NCI-H1105 (cell line): ENCODE measurements at regions not wholly inside any gene's neighbourhood (a gene's known extent, or its start where the extent isn't known, plus 50 kb on each side); places are given as distances from the start of the nearest gene placed in this dataset.

ENCODE experiments used
- DNase-seq: peaks from one replicate; lab custom pipeline; 2025; lab: John Stamatoyannopoulos, UW

DNA sequence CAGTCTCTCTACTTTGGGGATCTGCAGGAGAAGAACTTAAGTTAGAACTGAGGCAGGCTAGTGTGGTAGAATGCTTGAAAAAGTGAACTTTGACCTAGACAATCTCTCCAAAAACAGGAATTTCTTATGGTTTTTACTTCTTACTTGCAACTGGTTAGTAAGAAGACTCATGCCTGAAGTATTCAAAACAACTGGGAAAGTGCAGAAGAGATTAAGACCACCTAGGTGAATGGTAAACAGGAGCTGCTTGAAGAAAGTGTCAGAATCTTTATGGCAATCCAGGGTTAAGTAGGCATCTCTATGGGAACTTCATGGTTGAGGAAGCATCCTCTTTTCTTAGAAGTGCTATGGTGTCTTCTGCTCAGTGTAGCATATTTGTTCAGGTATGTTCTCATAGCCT lies 428.6 kb upstream of the TLE4 start:
- DNase-seq: no peak

DNA sequence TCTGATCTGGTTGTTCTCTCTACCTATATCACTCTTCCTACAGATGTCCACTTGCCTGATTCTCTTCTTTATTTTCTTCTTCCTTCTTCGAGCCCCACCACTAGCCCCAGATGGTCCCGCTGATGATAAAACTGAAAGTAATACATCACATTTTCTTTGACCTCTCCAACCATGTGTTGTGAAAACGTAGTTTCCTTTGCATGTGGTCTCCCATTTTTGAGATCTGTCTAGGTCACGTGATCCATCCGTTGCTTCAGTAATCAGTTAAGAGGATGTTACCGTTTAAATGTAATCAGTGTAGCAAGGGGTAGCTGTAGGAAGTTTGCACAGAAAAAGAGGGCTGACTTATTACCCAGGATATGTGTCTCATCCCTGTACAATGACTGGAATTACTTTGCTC lies 426.3 kb upstream of the TLE4 start:
- no peak for DNase-seq

DNA sequence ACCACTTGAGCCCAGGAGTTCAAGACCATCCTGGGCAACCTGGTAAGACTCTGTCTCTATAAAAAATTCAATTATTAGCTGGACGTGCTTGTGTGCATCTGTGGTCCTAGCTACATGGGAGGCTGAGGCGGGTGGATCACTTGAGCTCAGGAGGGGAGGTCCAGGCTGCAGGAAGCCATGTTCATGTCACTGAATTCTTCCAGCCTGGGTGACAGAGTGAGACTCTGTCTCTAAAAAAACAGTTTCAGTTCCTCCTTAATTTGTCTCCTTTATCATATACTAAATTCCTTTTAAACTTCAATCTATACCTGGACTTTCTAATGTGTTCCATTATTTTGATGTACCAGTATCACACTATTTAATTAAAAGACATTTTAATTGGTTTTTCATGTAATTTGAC lies 422.2 kb upstream of the TLE4 start:
- DNase-seq: no peak

DNA sequence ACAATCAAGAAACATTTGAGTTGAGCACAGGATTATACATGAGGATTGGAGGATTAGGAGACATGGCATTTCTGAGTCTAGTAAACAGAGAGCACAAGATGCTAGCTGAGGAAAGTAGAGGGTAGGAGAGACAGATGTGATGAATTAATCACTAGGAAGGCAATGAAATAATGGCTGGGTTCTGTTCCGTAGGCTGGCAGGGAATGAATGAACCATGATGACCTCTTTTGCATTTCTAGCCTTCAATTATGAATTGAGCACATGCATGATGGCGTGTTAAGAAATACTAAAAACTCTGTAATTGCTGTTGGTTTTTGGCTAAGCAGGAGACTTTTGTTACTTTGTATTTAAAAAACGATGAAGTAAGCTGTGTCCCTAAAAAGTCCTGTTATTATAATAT lies 420.0 kb upstream of the TLE4 start:
- DNase-seq: no peak

DNA sequence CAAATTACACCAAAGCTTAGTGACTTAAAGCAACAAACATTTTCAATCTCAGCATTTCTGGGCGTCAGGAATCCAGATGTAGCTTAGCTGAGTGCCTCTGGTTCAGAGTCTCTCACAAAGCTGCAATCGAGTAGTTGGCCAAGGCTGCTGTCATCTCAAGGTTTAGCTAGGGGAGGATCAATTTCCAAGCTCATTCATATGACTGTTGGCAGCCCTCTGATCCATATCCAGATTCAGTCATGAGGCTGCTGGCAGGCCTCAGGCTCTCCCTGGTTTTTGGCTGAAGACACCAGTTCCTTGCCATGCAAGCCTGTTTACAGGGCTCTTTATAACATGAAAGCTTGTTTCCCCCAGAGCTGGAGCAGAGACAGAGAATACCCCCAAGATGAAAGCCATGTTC lies 419.5 kb upstream of the TLE4 start:
- no peak for DNase-seq

DNA sequence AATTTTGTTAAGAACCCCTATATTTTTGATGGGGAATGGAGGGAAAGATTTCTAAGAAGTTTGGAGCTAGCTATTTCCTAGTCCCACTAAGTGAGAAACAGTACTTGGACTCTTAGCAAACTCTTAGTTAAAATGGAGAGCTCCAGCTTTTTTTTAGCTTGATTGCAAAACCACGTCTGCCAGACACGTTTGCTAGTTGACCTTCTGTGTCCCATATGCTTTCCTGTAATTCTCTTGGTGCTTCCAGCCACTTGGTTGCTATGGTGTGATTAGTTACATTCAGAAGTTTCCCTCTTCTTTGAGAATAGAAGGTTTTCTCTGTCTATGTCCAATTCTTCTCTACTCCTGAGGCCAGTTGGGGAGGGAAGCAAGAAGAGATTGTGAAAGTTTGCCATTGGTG lies 417.0 kb upstream of the TLE4 start:
- no peak for DNase-seq

DNA sequence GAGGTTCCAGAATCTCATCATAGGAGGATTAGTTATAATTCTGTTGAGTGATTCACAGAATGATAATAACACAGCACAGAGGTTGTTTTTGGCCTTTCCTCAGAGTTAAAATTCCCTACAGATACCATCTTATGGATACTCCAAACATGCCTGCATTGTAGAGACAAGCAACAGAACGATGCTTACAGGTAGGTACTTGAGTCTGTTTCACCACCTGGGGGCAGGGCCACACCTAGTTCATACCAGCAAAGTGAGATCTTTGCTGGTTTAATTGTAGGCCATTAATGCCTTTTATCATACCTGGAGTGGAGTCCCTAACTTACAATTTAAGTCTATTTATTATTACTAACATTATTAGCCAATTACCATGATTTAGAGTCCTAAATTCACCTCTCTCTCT lies 416.5 kb upstream of the TLE4 start:
- no peak for DNase-seq

DNA sequence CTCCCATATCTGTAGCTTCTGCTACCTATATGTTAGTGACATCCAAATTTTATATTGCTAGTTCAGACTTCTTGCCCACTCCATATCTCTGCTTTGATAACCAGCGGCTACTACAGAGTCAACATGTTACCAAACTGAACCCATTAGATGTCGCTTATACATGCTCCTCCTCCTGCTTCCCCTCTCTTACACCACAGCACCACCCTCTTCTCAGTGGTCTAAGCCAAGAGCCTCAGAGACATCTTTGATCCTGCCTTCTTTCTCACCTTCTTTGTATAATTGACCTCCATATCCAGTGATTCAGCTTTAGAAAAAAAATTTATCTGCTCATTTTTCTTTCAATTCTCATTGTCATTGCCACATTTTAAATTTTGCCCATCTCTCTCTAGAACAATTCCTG lies 408.2 kb upstream of the TLE4 start:
- DNase-seq: no peak

DNA sequence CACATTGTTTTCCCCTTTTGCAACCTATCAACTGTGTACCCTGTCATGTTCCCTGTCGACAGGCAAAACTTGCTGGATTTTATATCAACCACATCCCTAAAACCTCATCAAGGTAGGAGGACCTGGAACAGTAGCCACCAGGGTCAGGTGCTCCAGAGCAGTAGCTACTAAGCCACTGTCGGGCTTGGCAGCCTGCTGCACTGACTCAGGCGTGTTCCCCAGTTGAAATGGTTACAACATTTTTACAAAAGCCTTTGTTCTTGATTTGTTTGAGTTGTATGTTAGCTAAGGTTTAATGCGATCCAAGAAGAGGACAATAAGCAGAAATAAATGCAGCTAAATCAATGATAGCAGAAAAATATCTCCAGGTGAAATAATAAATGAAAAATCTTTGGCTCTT lies 407.4 kb upstream of the TLE4 start:
- DNase-seq: no peak

DNA sequence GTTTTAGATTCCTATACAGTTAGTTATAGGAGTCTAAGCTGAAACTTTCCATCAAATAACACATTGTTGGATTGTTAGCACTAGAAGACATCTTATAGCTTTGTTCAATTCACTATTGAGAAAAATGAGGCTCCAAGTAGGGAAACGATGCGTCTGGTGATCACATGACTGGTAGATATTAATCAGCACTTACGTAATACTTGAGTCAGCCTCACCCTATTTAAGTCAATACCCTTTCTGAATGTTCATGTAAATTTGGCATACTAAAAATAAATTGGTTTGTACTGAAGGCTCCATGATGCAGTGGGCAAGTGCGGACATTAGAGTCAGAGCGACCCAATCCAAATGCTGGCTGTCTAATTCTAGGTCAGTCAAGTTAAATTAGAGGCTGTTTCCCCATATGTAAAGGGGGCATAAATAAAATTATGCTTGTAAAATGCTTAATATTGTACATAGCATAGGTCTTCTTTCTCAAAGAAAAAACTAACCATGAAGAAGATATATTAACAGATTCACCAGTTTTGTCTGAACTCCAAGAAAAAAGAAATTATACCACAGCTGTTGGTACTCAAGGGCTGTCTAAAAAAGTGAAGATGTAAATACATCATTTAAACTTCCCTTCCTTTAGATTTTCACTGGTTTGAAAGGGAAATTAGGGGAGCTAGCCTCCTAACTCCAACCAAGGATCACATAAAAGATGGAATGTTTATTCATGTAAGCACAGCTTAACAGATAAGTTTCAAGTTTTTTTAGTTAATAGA lies 406.6 kb upstream of the TLE4 start:
- DNase-seq: no peak

DNA sequence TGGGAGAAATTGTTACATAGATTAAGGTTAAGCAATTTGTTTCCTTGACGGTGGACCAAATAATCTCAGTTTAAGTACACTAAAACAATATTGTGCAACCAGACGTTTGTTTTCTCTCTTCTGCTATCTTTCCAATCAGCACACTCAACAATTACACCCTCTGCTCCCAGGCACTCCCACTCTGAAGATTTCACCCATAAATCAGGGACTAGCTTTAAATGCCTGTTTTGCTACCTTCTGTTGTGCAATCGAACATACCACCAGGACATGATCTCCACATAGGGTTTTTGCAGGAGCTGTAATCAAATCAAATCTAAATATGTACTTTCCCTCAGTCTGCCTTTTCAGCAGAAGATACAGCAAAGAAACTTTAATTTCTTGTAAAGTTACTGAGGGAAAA lies 405.8 kb upstream of the TLE4 start:
- DNase-seq: no peak

DNA sequence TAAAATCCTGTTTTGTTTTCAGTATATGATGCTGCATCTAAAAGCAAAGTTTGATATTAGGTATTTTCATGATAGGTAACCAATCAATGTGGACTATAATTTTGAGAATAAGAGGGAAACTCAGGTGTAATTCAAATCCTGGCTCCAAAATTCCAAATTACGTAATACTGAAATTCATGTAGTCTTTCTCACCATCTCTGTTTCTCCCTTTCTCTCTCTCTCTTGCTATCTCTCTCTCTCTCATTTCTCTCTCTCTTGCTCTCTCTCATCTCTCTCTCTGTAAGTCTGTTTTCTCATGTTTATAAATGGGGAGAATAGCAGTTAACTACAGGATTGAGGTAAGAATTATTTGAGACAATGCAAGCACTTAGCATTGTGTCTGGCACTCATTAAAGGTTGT lies 401.1 kb upstream of the TLE4 start:
- no peak for DNase-seq

DNA sequence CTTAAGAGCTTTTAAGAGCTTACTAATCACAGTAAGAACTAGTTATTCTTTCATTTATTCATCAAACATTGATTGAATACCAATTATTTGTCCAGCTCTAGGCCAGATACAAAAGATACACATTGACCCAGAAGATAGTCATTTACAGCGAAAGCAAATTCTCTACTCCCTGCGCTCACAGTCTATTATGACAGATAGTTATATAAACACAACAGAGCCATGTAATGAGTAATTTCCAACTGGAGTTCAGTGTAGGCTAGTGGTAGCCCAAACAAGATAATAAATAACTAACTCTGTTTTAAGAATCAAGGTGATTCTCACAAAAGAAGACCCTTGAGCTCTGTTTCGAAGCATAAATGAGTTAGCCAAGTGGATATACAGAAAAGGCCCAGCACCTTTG lies 397.8 kb upstream of the TLE4 start:
- no peak for DNase-seq

DNA sequence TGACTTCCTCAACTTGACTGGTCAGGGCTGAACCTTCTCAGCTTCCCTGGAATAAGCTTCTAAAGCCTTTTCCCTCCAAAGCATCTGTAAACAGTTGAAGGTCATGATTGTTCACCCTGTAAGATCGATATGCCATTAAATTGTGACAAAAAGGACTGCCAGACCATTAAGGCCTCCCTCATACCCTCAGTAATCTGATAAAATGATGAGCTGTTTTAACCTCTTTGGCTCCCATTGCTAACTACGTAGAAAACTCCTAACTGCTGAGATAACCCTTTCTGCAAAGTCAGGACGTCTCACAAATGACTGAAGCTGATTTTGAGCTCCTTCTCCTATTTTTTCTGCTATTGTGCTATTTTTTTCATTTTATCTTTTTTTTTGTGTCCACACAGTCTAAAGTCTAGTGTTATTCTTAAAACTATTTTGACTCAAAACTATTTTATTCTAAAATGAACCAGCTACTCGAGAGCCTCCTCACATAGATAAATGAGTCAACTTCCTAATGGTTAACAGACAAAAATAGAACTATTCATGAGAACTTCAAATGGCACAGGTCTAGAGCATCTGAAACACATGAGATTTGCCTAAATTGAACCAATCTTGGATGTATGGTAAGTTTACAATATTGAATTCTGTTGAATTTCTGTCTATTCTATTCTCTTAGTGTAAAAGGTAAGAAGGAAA lies 395.6 kb upstream of the TLE4 start:
- DNase-seq: no peak

DNA sequence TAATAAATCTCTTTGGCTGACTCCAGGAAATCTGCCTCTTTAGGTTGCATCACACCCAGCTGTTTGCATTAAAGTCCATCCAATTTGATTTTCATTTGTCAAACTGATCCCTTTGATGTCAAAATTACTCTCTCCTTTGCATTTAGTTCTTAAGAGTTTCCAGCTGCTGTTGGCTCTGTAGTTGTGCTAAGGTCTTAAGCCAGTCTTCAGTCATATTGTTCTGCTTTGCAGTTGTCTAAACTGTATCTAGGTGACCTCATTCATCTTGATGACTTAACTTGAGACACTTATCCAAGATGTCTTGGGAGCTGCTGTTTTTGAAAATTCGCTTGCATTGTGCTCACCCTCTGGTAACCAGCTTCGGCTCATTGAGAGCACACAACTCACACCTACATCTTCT lies 386.9 kb upstream of the TLE4 start:
- DNase-seq: no peak

DNA sequence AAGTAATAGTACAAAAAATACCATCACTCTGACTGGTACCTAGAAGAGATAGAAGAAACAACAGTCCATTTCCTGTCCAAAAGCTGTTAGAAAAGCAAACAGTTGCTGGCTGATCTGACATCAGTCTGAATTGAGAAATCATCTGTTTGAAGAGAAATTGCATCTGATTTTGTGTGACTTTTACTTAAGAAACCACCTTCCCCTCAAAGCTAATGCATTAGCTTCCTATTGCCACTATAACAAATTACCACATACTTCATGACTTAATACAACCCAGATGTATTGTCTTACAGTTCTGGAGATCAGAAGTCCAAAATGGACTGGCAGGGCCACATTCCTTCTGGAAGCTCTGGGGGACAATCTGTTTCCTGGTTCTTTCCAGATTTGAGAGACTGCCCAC lies 385.9 kb upstream of the TLE4 start:
- no peak for DNase-seq

DNA sequence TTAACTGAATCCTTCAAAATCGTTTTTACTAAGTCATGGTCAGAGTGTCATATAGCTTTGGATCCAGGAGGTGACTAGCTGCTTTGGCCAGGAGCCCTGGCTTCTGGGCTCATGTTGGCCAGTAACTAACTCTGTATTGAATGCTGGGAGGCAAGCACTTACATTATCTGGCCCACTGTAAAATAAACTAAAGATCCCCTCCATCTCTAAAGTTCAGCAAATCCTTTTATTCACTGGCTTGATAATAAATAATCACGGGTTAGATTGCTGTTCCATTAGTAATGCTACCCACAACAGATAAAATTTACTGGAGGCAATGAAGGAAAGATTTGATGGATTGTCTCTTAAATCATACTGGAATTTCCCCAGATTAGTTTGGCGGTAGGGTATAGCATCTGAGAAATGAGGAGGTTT lies 382.2 kb upstream of the TLE4 start:
- no peak for DNase-seq

DNA sequence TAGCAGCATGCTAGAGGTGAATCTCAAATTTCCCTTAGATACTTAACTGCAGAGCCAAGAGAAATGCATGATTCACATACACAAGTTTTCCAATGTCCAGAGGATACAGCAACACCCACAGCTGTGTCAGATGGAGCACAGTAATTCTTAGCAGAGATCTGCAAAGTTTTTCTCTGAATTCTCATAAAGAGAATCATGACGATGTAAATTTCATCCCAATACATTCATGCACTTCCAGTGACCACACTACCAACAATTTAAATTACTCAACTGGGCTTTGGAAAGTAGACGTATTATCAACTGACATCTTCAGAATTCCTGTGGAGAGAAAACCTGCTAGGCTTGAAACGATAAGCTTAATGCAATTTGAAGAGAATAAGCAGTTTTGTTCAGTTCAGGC lies 378.8 kb upstream of the TLE4 start:
- no peak for DNase-seq

DNA sequence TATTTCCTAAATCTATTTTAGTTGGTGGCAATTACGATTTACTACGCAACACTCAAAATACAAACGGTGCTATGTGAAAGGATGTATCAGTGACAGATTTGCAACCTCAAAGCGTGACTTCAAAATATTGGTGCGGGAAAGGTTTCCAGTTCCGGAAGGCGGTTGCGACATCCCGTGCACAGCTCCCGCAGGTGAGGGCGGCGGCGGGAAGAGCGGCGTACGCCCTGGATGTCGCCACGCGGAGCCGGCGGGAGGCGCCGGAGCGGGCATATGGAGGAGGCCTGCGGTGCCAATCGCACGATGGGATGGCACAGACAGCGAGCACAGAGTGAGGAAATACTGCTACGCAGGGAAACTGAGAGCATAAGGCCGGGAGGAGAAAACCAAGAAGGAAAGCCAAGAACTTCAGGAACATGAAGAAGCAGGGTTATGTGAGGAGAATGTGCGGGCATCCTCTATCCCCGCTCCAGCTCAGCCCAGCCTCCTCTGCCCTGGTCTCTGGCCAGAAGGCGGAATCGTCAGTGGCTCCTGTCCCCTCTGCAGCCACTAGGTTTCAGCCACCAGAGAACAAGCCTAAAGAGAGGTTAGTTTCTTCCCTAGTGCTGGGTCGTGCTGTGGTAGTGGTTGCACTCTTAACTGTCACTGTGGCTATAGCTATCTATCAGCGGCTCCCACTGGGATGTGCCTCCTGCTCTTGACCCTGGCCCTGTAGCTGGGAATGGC lies 378.1 kb upstream of the TLE4 start:
- no peak for DNase-seq

DNA sequence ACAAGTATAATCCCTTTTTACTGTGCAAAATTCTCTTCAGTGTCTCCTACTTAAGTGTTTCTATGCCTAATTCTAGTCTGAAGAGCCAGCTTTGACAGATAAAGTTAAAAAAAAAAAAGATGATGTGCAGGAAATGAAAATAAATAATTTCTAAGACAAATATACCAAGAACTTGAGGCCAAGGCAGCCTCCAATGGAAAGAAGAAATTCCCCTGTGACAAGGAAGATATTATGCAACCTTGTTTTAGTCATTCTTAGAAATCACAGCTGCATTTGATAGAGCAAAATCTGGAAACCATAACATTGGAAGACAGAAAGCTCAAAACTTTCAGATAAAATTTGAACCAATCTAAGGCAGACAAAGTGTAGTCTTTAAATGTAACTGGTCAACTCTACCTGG lies 375.9 kb upstream of the TLE4 start:
- DNase-seq: no peak

DNA sequence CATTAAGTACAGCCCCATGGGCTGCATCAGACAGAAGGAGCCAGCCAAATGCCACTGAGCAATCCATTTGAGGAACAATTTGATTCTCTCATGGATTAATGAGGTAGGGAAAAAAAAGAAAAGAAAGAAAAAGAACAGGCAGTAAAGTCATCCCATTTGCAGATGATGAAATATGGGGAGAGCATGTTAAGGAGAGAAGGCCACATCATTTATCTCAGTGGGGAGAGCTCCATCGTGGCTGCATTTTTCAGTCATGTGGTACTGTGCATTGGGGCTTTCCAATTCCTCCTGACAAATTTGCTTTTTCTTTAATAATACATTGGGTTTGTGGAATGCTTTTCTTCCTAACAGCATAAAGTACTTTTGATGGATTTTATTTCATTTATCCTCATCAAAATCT lies 375.2 kb upstream of the TLE4 start:
- no peak for DNase-seq

DNA sequence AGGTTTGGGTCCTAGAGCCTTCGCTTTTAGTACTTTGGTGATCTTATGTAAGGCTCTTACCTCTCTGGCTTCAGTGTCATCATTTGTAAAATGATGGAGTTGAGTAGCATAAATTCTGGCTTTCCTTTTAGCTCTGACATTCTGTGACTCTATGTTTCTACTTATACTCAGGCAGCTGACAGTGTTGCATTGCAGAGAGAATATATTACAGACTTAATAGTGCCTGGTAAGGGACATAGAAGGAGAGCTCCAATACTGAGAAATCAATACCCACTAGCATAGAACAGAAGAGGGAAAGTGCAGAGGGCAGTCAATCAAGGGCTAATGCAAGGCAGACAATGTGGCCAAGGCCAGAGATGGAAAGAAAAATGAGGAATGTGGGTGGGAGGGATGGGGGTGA lies 371.4 kb upstream of the TLE4 start:
- DNase-seq: no peak

DNA sequence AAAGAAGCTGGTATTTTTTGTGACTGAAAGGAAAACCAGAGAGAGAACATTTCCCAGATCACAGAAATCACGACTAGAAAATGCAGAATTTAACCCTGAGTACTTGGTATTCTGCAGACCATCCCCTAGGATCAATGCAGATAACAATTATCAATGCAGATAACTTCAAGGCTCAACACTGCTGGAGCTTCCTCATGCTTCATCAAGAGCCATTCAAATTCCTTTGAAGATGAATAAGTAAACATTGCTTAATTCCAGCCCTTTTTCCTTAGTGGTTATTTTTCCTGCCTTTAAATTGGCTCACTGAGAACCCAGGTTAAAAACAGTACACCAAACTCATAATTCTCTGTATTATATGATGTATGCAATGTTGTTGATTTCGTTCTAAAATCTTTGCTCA lies 370.1 kb upstream of the TLE4 start:
- DNase-seq: no peak
